PFSK-1 (cell line): ENCODE measurements at regions not wholly inside any gene's neighbourhood (a gene's known extent, or its start where the extent isn't known, plus 50 kb on each side); places are given as distances from the start of the nearest gene placed in this dataset.

Experiments
- FOXP2 ChIP-seq: optimal IDR thresholded peaks from 2 replicates; pipeline ENCODE3; 2011; ENCODE audit warnings: borderline replicate concordance, control low read depth, inconsistent platforms; ENCODE audit not compliant: insufficient read depth; ENCODE audit errors: extremely low read length, extremely low read depth
- POLR2AphosphoS5 ChIP-seq: IDR thresholded peaks from 2 replicates; pipeline ENCODE4 v1.6.1; 2012; ENCODE audit warnings: low read depth, mild to moderate bottlenecking, control low read depth, low read length, moderate library complexity
- SIN3A ChIP-seq: IDR thresholded peaks from 2 replicates; pipeline ENCODE4 v1.6.1; 2012; ENCODE audit warnings: mild to moderate bottlenecking, low read length, moderate library complexity, borderline replicate concordance; ENCODE audit not compliant: insufficient read depth
- TAF1 ChIP-seq: IDR thresholded peaks from 2 replicates; pipeline ENCODE4 v1.6.1; 2012; ENCODE audit warnings: low read length, control low read depth, borderline replicate concordance; ENCODE audit not compliant: insufficient read depth
- TF ChIP-seq, protein P1 (sequence below), 2 experiments: IDR thresholded peaks; 2 replicates each; pipeline versions ENCODE4 v1.6.1 to v1.8.0; 2011 to 2012; ENCODE audit warnings: low read depth in 2 of 2, low read length in 2 of 2, control low read depth in 1 of 2, inconsistent platforms in 1 of 2, mild to moderate bottlenecking in 1 of 2, moderate library complexity in 1 of 2; ENCODE audit not compliant: insufficient read depth in 1 of 2

DNA sequence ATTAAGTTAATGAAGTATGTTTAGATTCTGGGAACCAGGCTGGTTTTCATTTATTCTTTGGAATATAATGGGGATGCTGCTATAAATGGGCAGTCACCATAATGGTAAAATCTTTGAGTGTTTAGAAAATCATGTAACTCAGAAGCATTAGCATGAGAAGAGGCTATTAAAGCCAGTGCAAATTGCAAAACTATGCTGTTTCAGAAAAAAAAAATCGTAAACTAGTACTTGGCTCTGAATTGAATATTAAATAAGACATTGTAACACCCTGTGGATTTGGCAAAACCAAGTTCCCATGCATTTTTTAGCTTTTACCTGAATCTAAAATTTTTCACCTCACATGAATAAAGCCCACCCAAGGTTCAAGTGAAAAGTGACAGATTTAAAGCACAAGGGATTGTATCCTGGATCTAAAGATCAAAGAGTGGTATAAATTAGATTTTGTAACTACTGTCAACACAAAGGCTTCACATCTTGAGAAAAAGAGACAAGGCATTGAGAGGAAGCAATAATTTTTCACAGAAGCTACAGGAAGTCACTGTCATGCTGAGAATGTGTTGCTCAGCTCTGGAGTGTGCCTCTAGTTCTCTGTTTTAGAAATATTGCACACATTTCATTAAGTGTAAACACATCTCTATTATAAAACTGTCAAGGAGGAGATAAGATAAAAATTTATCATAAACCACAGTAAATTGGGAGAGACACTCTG is 142.2 kb downstream of the ABCA8 start:
- TF ChIP-seq FOXP2, result no peak

DNA sequence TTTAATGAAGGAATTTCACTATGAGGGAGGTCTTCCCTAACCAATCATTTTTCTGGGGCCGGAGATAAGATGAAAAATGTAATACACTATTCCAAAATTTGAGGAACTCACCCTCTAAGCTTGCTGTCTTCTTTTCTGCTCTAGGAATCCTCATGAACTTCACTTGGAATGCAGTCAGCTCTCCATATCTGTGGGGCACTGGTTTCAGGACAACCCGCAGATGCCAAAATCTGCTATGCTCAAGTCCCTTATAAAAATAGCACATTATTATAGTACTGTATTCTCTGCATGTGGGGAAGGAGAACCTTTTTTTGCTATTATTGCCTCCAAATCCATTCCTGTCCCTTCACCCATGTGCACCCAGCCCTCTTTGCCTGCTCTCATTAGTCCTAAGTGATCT is 146.0 kb downstream of the ABCA8 start:
- no peak for TF ChIP-seq TAF1
- TF ChIP-seq POLR2AphosphoS5, result no peak
- TF ChIP-seq, protein P1, sequence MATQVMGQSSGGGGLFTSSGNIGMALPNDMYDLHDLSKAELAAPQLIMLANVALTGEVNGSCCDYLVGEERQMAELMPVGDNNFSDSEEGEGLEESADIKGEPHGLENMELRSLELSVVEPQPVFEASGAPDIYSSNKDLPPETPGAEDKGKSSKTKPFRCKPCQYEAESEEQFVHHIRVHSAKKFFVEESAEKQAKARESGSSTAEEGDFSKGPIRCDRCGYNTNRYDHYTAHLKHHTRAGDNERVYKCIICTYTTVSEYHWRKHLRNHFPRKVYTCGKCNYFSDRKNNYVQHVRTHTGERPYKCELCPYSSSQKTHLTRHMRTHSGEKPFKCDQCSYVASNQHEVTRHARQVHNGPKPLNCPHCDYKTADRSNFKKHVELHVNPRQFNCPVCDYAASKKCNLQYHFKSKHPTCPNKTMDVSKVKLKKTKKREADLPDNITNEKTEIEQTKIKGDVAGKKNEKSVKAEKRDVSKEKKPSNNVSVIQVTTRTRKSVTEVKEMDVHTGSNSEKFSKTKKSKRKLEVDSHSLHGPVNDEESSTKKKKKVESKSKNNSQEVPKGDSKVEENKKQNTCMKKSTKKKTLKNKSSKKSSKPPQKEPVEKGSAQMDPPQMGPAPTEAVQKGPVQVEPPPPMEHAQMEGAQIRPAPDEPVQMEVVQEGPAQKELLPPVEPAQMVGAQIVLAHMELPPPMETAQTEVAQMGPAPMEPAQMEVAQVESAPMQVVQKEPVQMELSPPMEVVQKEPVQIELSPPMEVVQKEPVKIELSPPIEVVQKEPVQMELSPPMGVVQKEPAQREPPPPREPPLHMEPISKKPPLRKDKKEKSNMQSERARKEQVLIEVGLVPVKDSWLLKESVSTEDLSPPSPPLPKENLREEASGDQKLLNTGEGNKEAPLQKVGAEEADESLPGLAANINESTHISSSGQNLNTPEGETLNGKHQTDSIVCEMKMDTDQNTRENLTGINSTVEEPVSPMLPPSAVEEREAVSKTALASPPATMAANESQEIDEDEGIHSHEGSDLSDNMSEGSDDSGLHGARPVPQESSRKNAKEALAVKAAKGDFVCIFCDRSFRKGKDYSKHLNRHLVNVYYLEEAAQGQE (IDR thresholded peaks at IDR 0.05; ENCODE audit: insufficient read depth in 1 of 2, low read depth in 2 of 2, low read length in 2 of 2), result no peak
- TF ChIP-seq FOXP2, result no peak
- no peak for TF ChIP-seq SIN3A

DNA sequence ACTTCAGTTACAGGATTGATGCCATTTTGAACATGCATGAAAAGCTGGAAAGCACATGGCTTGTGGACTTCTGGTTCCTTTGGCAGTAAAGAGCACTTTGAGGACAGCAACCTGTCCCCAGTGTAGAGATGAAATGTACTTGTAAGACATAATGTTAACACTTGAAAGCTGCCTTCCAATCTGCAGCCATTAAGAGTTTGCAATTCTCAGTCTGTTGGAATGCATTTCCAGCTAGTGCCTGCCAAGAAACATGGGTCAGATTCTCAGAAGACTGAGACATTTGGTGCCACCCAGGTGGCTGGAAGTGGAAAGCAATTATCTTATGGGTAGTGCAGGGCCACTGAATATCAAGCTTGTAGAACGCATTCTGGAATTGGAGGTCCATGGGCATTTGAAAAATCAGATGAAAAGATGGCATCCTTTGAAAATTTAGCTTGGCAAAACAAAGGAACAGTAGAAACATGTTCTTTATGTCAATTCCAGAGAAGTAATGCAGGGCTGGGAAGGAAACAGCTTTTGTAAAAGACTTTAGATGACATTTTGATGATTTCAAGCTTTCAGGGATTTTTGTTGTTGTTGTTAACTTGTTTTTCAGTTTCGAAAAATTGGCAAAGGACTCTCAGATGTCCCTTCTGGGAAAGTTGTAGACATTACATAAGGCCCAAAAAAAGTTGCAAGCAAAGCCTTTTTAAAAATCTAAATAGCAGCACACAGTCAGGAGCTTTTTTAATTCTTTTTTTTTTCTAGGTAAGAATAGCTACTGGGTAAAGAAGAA is 147.0 kb downstream of the ABCA8 start:
- TF ChIP-seq SIN3A, result no peak
- TF ChIP-seq FOXP2, result no peak
- no peak for TF ChIP-seq TAF1
- TF ChIP-seq POLR2AphosphoS5, result no peak
- TF ChIP-seq, protein P1 (IDR thresholded peaks at IDR 0.05; ENCODE audit: insufficient read depth in 1 of 2, low read depth in 2 of 2, low read length in 2 of 2), result no peak

DNA sequence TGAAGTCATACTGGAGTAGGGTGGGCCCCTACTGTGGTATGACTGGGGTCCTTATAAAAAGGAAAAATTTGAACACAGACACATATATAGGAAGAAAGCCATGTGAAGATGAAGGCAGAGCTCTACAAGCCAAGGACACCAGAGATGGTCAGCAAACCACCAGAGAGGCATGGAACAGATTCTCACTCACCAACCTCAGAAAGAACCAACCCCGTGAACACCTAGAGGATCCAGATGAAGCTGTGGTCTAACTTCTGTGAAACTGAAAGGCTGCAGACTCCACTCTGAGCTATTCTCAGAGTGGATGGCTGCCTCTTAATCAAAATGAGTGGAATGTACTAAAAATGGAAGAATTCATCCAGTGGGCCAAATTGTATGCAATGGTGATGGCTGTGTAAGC is 149.6 kb downstream of the ABCA8 start:
- TF ChIP-seq TAF1 (no peak), POLR2AphosphoS5 (no peak), SIN3A (no peak), FOXP2 (no peak)
- TF ChIP-seq, protein P1 (IDR thresholded peaks at IDR 0.05; ENCODE audit: insufficient read depth in 1 of 2, low read depth in 2 of 2, low read length in 2 of 2), result no peak

DNA sequence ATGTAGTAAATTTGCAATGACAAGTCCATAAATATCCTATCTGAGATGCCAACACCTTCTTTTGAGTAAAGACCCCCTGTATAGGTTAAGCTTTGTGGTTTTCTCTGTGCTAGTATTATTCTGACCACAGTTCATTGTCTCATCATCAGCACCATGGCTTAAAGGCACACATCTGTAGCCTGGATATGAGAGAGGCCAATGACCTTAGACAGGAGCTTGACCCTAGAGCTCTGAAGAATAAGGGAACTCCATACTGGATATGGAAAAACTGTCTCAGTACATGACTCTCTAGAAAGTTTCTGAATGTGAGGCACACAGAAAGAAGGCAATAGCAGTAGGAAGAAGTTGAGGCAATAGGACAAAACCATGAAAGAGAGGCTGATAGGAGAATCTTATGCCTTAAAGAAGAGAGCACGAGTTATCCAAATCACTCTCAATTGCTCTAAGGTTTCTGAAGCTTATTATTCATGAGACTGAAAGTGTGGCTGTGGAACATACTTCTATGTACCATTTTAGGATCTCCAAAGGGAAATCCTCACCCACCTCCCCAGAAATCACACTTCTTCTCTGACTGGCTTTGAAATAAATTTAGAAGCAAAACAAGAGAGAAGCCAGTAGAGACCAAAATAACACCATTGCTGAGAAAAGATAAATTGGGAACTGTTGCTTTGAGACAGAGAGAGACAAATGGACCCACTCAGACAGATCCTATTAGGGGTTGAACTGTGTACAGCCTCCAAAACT is 150.2 kb downstream of the ABCA8 start:
- TF ChIP-seq, protein P1 (IDR thresholded peaks at IDR 0.05; ENCODE audit: insufficient read depth in 1 of 2, low read depth in 2 of 2, low read length in 2 of 2), result no peak
- TF ChIP-seq SIN3A (no peak), TAF1 (no peak), POLR2AphosphoS5 (no peak)
